EL (cell line): ENCODE measurements at regions not wholly inside any gene's neighbourhood (a gene's known extent, or its start where the extent isn't known, plus 50 kb on each side); places are given as distances from the start of the nearest gene placed in this dataset.
"Not testable (repeated sequence)": the region's sequence is repeated elsewhere in the genome, so short reads cannot be mapped to it uniquely, and the experiment has no call there.

Source experiments
- DNase-seq: peaks from one replicate; pipeline ENCODE4 v3.0.0-alpha.2; 2016

GRCh38 chr6:5836597-5836996 is 170.1 kb downstream of the NRN1 start:
- DNase-seq = not testable (repeated sequence)

- no peak for DNase-seq
These were observed 173.6 kb downstream of the NRN1 start for GRCh38 chr6:5833120-5833519.

GRCh38 chr6:5832668-5833067 is 174.1 kb downstream of the NRN1 start:
- DNase-seq = no peak

- not testable (repeated sequence) for DNase-seq
These were observed 175.4 kb downstream of the NRN1 start for GRCh38 chr6:5831219-5831862.

GRCh38 chr6:5828296-5828695 is 178.4 kb downstream of the NRN1 start:
- no peak for DNase-seq

GRCh38 chr6:5827056-5827904 is 179.4 kb downstream of the NRN1 start:
- DNase-seq = no peak

- not testable (repeated sequence) for DNase-seq
These were observed 182.2 kb downstream of the NRN1 start for GRCh38 chr6:5824382-5824983.
